SK-N-SH (cell line): ENCODE measurements at regions not wholly inside any gene's neighbourhood (a gene's known extent, or its start where the extent isn't known, plus 50 kb on each side); places are given as distances from the start of the nearest gene placed in this dataset.

ENCODE experiments used
- CTCF ChIA-PET: fragments of 300-600, 350-600 bp; formaldehyde crosslinking; extraction: SDS; loops from one replicate; lab custom pipeline; 2021; lab: Yijun Ruan, JAX
- POLR2A ChIA-PET: fragments of 350-600 bp; sonication (Branson Sonifier 250); formaldehyde crosslinking; extraction: SDS; loops from one replicate; lab custom pipeline; 2020; ENCODE audit warnings: antibody characterized with exemption, inconsistent platforms; lab: Yijun Ruan, JAX
- DNase-seq: peaks from one replicate; pipeline ENCODE4 v3.0.0; 2012
- H2AFZ ChIP-seq: fragments of 200-600 bp; sonication (generic); 2 replicates; pipeline ENCODE4 v1.8.1; 2016; ENCODE audit warnings: antibody characterized with exemption, mild to moderate bottlenecking, low read depth
- H3F3A ChIP-seq: fragments of 200-600 bp; sonication (generic); replicated peaks from 2 replicates; pipeline ENCODE3; 2016; ENCODE audit warnings: antibody characterized with exemption, mild to moderate bottlenecking; ENCODE audit not compliant: insufficient read depth
- H3K27ac ChIP-seq, 2 experiments: fragments of 200-500 bp in 1 of 2; fragments of 200-600 bp in 1 of 2; sonication (Bioruptor generic) in 1 of 2; sonication (generic), shearing (Covaris generic) in 1 of 2; 2 replicates each; pipeline versions ENCODE4 v1.5.1 to v1.6.1; 2014 to 2016; ENCODE audit warnings: low read depth in 2 of 2, inconsistent platforms in 1 of 2, low read length in 1 of 2, mild to moderate bottlenecking in 1 of 2, mixed read lengths in 1 of 2
- H3K27me3 ChIP-seq: fragments of 200-600 bp; sonication (generic), shearing (Covaris generic); 2 replicates; pipeline ENCODE4 v1.6.1; 2016; ENCODE audit warnings: mixed run types; ENCODE audit not compliant: insufficient read depth
- H3K36me3 ChIP-seq, 2 experiments: fragments of 200-500 bp in 1 of 2; fragments of 200-600 bp in 1 of 2; sonication (Bioruptor generic) in 1 of 2; sonication (generic) in 1 of 2; replicated peaks in 1 of 2; 2 replicates each; pipeline versions ENCODE3 to v1.5.1; 2014 to 2016; ENCODE audit warnings: low read length in 1 of 2, mild to moderate bottlenecking in 1 of 2; ENCODE audit not compliant: insufficient read depth in 2 of 2, control insufficient read depth in 1 of 2
- H3K4me1 ChIP-seq, 2 experiments: fragments of 200-500 bp in 1 of 2; fragments of 200-600 bp in 1 of 2; sonication (Bioruptor generic) in 1 of 2; sonication (generic), shearing (Covaris generic) in 1 of 2; 2 replicates each; pipeline versions ENCODE4 v1.5.1 to v1.6.1; 2014 to 2016; ENCODE audit warnings: low read depth in 1 of 2, low read length in 1 of 2, mixed run types in 1 of 2; ENCODE audit not compliant: insufficient read depth in 2 of 2, control insufficient read depth in 1 of 2
- H3K4me2 ChIP-seq: fragments of 200-600 bp; sonication (generic), shearing (Covaris generic); 2 replicates; pipeline ENCODE4 v1.6.1; 2017; ENCODE audit warnings: mixed run types
- H3K4me3 ChIP-seq, 2 experiments: fragments of 200-500 bp in 1 of 2; fragments of 200-600 bp in 1 of 2; sonication (Bioruptor generic) in 1 of 2; sonication (generic), shearing (Covaris generic) in 1 of 2; 2 replicates each; pipeline versions ENCODE4 v1.5.1 to v1.8.1; 2014 to 2016; ENCODE audit warnings: low read depth in 2 of 2, inconsistent platforms in 1 of 2, low read length in 1 of 2, mild to moderate bottlenecking in 1 of 2, mixed read lengths in 1 of 2, moderate library complexity in 1 of 2
- H3K79me2 ChIP-seq: fragments of 200-600 bp; sonication (generic); 2 replicates; pipeline ENCODE4 v1.8.1; 2017; ENCODE audit warnings: mild to moderate bottlenecking; ENCODE audit not compliant: insufficient read depth
- H3K9ac ChIP-seq: fragments of 200-600 bp; sonication (generic); 2 replicates; pipeline ENCODE4 v1.6.1; 2017; ENCODE audit warnings: mixed run types
- H3K9me2 ChIP-seq: fragments of 200-600 bp; sonication (generic); 2 replicates; pipeline ENCODE4 v1.6.1; 2017; ENCODE audit warnings: mixed run types
- H3K9me3 ChIP-seq: fragments of 200-600 bp; sonication (generic); 2 replicates; pipeline ENCODE4 v1.6.1; 2017; ENCODE audit warnings: mixed run types, mild to moderate bottlenecking, moderate library complexity
- H4K20me1 ChIP-seq: fragments of 200-600 bp; sonication (generic); 2 replicates; pipeline ENCODE4 v1.6.1; 2017; ENCODE audit warnings: mild to moderate bottlenecking, mixed run types; ENCODE audit not compliant: insufficient read depth
- CTCF ChIP-seq: fragments of 200-600 bp; sonication (generic); IDR thresholded peaks from 2 replicates; pipeline ENCODE4 v1.6.1; 2017; ENCODE audit warnings: antibody characterized with exemption, mild to moderate bottlenecking, moderate library complexity
- ELF1 ChIP-seq: IDR thresholded peaks from 2 replicates; pipeline ENCODE4 v1.4.0; 2012
- EZH2phosphoT487 ChIP-seq: fragments of 200-600 bp; sonication (generic); IDR thresholded peaks from 2 replicates; pipeline ENCODE4 v1.6.1; 2017; ENCODE audit warnings: low read depth, mixed run types, mild to moderate bottlenecking, antibody characterized with exemption, moderate library complexity, borderline replicate concordance
- FOSL2 ChIP-seq: IDR thresholded peaks from 2 replicates; pipeline ENCODE4 v1.4.0; 2012; ENCODE audit warnings: low read depth, mild to moderate bottlenecking, moderate library complexity, borderline replicate concordance
- FOXJ3 ChIP-seq: sonication (generic); formaldehyde crosslinking; IDR thresholded peaks from 2 replicates; pipeline ENCODE4 v1.5.1; 2020; ENCODE audit warnings: mild to moderate bottlenecking, missing genetic modification reagents
- GABPA ChIP-seq: IDR thresholded peaks from 2 replicates; pipeline ENCODE4 v1.4.0; 2012; ENCODE audit warnings: low read depth, mild to moderate bottlenecking
- GATA2 ChIP-seq: sonication (generic); formaldehyde crosslinking; IDR thresholded peaks from 2 replicates; pipeline ENCODE4 v1.5.0; 2020; ENCODE audit warnings: mild to moderate bottlenecking, missing genetic modification reagents
- IRF3 ChIP-seq: fragments of 150-350 bp; IDR thresholded peaks from 2 replicates; pipeline ENCODE4 v1.6.1; 2016; ENCODE audit warnings: mild to moderate bottlenecking, low read depth, low read length
- MAX ChIP-seq: IDR thresholded peaks from 2 replicates; pipeline ENCODE4 v1.4.0; 2012; ENCODE audit warnings: low read depth
- POLR2AphosphoS5 ChIP-seq: IDR thresholded peaks from 2 replicates; pipeline ENCODE4 v1.6.1; 2012; ENCODE audit warnings: low read depth, low read length
- RCOR1 ChIP-seq: fragments of 150-350 bp; IDR thresholded peaks from 2 replicates; pipeline ENCODE4 v1.6.1; 2017; ENCODE audit warnings: antibody characterized with exemption, low read length
- RFX5 ChIP-seq: IDR thresholded peaks from 2 replicates; pipeline ENCODE4 v1.6.1; 2012; ENCODE audit warnings: mild to moderate bottlenecking, improper control_type of control experiment, low read length
- RXRA ChIP-seq: IDR thresholded peaks from 2 replicates; pipeline ENCODE4 v1.4.0; 2012; ENCODE audit warnings: low read depth, mild to moderate bottlenecking, borderline replicate concordance
- TAF1 ChIP-seq: IDR thresholded peaks from 2 replicates; pipeline ENCODE4 v1.6.1; 2012; ENCODE audit warnings: low read depth, mild to moderate bottlenecking, low read length, moderate library complexity, borderline replicate concordance
- TCF12 ChIP-seq: IDR thresholded peaks from 2 replicates; pipeline ENCODE4 v1.4.0; 2012
- TEAD4 ChIP-seq: IDR thresholded peaks from 2 replicates; pipeline ENCODE4 v1.4.0; 2012; ENCODE audit warnings: mild to moderate bottlenecking, borderline replicate concordance; ENCODE audit not compliant: insufficient read depth
- YY1 ChIP-seq: IDR thresholded peaks from 2 replicates; pipeline ENCODE4 v1.4.0; 2012; ENCODE audit warnings: low read depth, mild to moderate bottlenecking
- ZBTB33 ChIP-seq: IDR thresholded peaks from 2 replicates; pipeline ENCODE4 v1.4.0; 2012; ENCODE audit warnings: low read depth, borderline replicate concordance
- WGBS: methylation state at CpG from one replicate; pipeline ENCODE4 v1.1.6; 2017; ENCODE audit warnings: low lambda C conversion rate; 5-methylcytosine and 5-hydroxymethylcytosine counted together
- TF ChIP-seq, protein P1 (sequence below): fragments of 150-350 bp; IDR thresholded peaks from 2 replicates; pipeline ENCODE4 v1.6.1; 2017; ENCODE audit warnings: antibody characterized with exemption, low read length, low read depth, borderline replicate concordance

DNA sequence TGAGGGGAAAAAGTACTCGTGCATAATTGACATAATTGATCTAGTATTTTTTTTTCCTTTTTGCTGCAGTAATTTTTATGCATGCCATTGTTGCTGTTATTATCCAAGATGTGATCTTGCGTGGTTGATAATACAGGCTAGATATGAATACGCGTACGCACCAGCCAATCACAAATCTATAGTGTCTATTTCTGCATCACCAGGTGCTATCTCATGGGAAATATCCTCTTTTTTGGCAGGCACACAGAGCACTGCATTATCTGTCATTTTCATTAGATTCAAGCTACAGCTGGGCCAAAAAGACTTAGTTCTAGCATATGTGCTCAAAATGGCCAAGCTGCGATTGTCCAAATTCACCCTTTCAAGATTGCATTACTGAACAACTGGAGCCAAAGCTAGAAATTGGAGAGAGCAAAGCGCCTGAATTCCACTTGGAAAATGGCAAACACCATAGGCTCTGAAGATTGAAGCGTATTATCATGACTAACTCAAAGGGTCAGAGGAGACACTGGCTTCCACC lies 181.1 kb downstream of the TSHZ3 start:
- CTCF ChIA-PET, result no interaction called here

GRCh38 chr19:31167690-31168089 lies 181.5 kb downstream of the TSHZ3 start:
- POLR2A ChIA-PET, result no interaction called here
- Histone ChIP-seq H3K9me3 (no peaks in the 10 kb centered on the region), H3K27ac (no peak overlapping the region), H2AFZ (no peak overlapping the region), H3K27me3 (no peaks in the 10 kb centered on the region), H3K79me2 (no peaks in the 10 kb centered on the region), H3K4me3 (no peak overlapping the region), H3K36me3 (no peaks in the 10 kb centered on the region), H3K9me2 (no peaks in the 10 kb centered on the region), H3F3A (no peaks in the 10 kb centered on the region), H4K20me1 (no peaks in the 10 kb centered on the region), H3K4me2 (no peak overlapping the region), H3K4me1 (peaks cover 0 to 27% of the 10 kb centered on the region in 2 experiments; a peak in 2 of 4 replicates), H3K9ac (no peak overlapping the region)
- CTCF ChIA-PET, result no interaction called here
- 58% methylated on average over 8 of the region's 8 CpGs for WGBS
- no peak for DNase-seq
- no peak for TF ChIP-seq POLR2AphosphoS5
- no peak for TF ChIP-seq GATA2 (CRISPR knock-in tag)
- no peak for TF ChIP-seq RCOR1
- TF ChIP-seq, protein P1, sequence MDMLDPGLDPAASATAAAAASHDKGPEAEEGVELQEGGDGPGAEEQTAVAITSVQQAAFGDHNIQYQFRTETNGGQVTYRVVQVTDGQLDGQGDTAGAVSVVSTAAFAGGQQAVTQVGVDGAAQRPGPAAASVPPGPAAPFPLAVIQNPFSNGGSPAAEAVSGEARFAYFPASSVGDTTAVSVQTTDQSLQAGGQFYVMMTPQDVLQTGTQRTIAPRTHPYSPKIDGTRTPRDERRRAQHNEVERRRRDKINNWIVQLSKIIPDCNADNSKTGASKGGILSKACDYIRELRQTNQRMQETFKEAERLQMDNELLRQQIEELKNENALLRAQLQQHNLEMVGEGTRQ, result no peak
- no peak for TF ChIP-seq FOSL2
- no peak for TF ChIP-seq YY1
- TF ChIP-seq TCF12, result no peak
- no peak for TF ChIP-seq CTCF
- TF ChIP-seq IRF3, result no peak
- no peak for TF ChIP-seq MAX
- no peak for TF ChIP-seq TEAD4
- no peak for TF ChIP-seq RXRA
- TF ChIP-seq EZH2phosphoT487, result no peak
- TF ChIP-seq GABPA, result no peak
- TF ChIP-seq ELF1, result no peak
- no peak for TF ChIP-seq FOXJ3
- TF ChIP-seq TAF1, result no peak
- no peak for TF ChIP-seq ZBTB33

More for the DNA sequence above, 181.1 kb downstream of the TSHZ3 start:
- Histone ChIP-seq H3K36me3 (no peaks in the 10 kb centered on the region), H3K9ac (no peak overlapping the region), H3K4me3 (no peak overlapping the region), H3F3A (no peaks in the 10 kb centered on the region), H2AFZ (no peak overlapping the region), H4K20me1 (no peaks in the 10 kb centered on the region), H3K27me3 (no peaks in the 10 kb centered on the region), H3K27ac (no peak overlapping the region), H3K9me3 (no peaks in the 10 kb centered on the region), H3K4me2 (no peak overlapping the region), H3K9me2 (no peaks in the 10 kb centered on the region), H3K79me2 (no peaks in the 10 kb centered on the region), H3K4me1 (peaks cover 0 to 27% of the 10 kb centered on the region in 2 experiments; a peak in 2 of 4 replicates)
- POLR2A ChIA-PET, result no interaction called here
- 58% methylated on average over 8 of the region's 8 CpGs for WGBS
- DNase-seq, result no peak
- TF ChIP-seq, protein P1, result no peak
- TF ChIP-seq RFX5, result peak; percentile 75
